GM21515 (cell line): ENCODE measurements at regions not wholly inside any gene's neighbourhood (a gene's known extent, or its start where the extent isn't known, plus 50 kb on each side); places are given as distances from the start of the nearest gene placed in this dataset.

ENCODE experiments used
- ATAC-seq: cut with Tn5 transposase; IDR thresholded peaks from one replicate; pipeline ENCODE4 v1.9.1; 2021; ENCODE audit not compliant: unreplicated experiment

- ATAC-seq = no peak
Measured at GRCh38 chr18:4653418-4653817, 198.3 kb upstream of the DLGAP1 start.

- ATAC-seq = no peak
Measured at GRCh38 chr18:4641771-4642368, 186.8 kb upstream of the DLGAP1 start.

DNA sequence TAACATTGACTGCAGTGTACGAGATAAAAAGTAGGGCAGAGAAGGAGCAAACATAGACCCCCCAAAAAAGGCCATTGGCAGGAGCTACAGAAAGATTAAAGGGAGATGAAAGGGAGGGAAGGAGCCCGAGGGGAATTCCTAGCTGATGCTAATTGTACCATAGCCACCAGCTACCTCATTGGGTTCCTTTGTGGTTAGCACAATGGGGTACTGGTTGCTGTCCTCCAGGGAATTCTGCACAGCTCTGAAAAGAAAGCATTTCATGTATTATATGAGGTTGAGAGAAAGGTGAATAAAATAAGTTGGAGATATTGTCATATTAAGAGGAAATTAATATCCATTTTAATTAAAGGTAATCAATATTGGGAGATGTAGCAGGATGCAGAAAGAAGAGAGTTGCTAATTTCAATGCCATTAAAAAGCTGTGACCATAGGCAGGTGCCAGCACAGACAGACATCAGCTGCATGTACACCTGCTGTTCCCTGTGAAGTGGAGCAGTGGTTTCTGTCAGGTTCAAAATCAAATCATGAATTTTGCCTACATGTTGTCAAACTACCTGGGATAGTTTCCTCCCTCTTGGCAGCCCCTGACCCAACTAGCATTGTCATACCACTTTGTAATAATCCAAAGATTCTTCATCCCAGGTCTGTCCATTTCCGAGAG lies 185.4 kb upstream of the DLGAP1 start:
- no peak for ATAC-seq

- ATAC-seq = peak; percentile 84
Measured at GRCh38 chr18:4639628-4640310, 184.7 kb upstream of the DLGAP1 start.

DNA sequence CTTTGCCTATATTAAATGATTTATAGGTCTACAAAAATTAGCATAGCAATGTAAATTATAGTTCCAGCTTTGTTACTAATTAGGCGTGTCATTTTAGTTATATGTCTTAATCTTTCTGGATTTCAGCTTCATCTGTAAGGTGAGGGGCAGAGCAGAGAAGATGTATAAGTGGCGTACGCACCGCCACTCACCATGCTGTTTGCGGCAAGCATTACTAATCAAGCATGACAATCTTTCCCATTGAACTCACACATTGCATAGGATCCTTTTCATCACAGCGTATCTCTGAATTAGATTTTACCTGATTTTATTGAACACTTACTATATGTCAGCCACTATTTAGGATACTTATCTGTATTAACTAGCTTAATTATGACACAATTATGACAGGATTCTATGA lies 183.6 kb upstream of the DLGAP1 start:
- ATAC-seq = no peak

DNA sequence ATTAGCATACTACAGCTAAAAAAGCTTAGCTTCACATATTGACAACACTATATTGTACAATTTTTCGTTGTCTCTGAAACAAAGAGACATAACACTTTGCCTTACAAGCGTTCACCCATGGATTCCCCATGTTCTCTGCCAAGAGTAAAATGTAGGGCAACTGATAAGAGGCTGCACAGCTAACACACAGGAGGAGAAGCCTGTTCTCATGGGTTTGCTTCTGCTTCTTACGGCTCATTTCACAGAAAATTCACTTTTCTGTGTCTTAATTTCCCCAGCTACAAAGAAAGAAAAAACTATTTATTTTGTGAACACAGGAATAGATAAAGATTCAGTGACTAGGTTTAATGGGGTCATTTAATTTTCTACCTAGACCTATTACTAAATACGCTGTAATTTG lies 182.8 kb upstream of the DLGAP1 start:
- no peak for ATAC-seq

DNA sequence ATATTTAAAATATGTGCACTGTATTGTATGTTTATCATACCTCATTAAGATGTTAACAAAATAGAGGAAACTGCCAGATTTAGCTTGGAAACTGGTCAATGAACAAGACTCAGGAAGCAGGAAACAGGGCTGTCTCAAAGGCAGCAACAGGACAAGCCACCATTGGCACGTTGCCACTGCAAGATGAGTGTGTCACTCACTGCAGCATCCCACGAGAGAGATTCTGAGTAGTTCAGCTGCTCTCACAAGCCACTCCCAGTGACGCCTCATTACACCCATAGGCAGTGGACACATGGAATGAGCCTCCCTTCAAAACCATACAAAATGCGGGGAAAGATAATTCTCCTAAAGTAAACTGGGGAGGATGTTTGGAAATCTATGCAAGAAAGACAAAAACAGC lies 181.9 kb upstream of the DLGAP1 start:
- ATAC-seq = no peak

- no peak for ATAC-seq
Measured at GRCh38 chr18:4631239-4631638, 176.1 kb upstream of the DLGAP1 start.

DNA sequence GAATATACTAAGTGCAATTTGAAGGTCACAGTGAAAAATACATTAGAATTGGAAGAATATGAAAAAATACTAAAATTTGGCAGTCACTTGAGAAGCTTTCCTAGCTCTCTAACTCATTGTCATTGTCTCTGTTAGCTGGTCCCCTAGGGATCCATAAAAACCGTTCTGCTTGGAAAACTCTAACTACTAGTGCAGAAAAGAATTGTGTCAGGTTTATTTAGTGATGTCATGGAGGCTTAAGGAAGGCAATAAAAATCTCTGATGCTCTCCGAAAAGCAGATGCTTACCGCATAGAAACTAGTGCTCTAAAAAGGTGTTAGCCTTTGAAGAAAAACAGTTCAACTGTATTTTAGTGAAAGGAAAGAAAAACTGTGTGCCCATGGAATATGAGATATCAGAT lies 150.1 kb upstream of the DLGAP1 start:
- no peak for ATAC-seq

GRCh38 chr18:4603955-4604354 lies 148.8 kb upstream of the DLGAP1 start:
- ATAC-seq = no peak

GRCh38 chr18:4599312-4599711 lies 144.2 kb upstream of the DLGAP1 start:
- ATAC-seq = no peak

DNA sequence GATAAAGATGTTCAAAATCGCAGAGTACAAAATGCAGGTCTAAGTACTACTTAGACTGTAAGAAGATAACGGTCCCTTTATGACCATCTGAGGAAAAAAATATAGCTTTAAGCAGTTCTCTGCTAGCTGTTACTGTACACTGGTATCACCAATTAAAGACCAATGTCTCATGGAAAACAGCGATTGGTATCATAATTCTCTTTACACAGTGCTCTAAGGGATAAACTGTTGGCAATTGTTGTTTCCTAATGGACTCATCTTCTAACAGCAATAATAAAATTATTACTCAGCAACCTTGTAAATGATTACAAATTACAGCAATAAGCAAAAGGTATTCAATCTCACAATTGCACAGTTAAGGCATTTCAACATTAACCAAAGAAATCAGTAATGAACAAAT lies 142.2 kb upstream of the DLGAP1 start:
- no peak for ATAC-seq

DNA sequence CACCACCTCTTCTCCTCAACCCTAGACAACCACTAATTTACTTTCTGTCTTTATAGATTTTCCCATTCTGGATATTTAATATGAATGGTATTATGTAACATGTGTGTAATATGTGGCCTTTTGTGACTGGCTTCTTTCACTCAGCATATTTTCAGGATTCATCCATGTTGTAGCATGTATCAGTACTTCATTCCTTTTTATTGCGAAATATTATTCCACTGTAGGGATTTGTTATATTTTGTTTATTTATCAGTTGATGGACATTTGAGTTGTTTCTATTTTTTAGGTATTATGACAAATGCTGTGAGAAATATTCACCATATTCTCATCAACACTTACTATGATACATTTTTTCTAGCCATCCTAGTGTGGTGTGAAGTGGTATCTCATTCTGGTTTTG lies 138.8 kb upstream of the DLGAP1 start:
- ATAC-seq = no peak

DNA sequence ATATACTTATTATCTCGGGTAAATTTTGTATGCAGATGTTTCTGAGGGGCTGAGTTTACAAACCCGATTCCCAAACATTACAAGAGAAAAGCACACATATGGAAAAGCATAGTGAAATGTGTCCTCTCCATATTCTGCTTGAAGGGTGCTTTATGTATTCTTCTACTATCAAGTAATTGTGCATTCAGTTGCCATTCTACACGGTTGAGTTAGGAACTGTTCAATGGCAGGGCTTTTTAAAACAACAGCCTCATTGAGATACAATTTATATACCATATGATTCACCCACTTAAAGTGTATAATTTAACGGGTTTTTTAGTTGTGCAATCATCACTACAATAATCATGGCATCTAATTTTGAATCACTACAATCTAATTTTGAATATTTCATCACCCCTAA lies 138.4 kb upstream of the DLGAP1 start:
- ATAC-seq = no peak

DNA sequence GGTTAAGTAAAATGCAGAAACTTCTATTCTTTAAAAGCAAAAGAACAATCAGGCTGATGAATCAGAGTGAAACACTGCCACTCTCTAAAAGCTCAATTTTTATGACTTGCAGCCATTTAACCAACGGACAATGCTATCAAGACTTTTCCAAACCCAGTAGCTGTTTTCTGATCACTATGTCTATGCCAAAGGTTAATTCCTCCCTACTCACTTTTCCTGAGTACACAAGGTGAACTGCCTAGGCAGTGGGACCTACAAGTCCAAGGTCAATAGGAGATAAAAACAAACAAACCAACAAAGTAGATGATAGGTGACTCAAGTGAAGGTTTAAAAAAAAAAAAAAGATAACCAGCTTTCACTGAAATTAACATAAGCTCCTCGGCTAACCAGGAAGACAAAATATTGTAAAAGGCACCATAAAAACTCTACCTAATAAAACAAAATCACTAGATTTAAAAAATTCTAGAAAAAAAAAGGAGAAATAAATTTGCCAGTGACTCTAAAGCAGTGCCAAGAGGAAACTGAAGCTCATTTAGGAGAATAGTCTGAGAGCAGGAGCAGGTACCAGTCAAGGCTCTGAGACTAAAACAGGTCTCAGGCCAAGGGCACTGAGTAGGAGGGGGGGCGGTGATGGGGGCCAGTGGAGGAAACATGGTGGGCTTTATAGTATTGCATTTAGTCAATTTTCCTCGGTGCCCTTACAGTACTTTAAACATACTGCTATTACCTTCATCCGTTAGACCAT lies 134.1 kb upstream of the DLGAP1 start:
- no peak for ATAC-seq

- no peak for ATAC-seq
Measured at GRCh38 chr18:4587204-4587603, 132.1 kb upstream of the DLGAP1 start.

DNA sequence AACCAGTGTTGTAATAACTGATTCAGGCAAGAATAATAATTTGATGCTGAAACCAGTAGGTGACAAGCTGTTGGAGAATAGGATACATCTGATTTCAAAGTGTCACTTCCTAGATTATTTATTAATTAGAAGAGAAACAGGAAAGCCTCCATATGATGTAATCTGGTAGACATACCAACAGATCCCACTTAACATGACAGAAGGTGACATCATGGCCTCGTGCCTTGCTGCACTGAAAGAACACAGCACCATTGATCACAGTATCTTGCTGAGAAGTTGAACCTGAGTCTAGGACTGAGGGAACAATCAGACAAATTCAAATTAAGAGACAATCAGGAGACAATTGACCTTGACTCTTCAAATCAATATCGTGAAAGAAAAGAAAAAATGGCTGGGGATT lies 131.6 kb upstream of the DLGAP1 start:
- no peak for ATAC-seq

GRCh38 chr18:4582431-4583335 lies 127.6 kb upstream of the DLGAP1 start:
- no peak for ATAC-seq

GRCh38 chr18:4581966-4582365 lies 126.9 kb upstream of the DLGAP1 start:
- no peak for ATAC-seq

DNA sequence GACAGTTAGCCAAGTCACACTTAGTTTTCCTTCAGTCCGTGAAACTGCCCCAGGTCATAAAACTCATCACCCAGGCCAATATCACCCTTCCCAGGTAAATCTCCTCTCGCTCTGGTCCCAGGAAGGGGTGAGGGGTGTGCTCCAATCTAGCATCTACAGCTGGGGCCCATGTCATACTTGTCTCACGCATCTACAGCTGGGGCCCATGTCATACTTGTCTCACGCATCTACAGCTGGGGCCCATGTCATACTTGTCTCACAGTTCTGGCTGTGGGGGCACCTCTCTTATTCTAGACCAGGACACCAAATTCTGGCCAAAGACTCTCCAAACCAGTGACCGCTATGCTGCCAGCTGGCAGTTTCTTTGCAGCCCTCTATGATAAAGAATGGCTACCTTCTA lies 123.3 kb upstream of the DLGAP1 start:
- ATAC-seq = no peak

DNA sequence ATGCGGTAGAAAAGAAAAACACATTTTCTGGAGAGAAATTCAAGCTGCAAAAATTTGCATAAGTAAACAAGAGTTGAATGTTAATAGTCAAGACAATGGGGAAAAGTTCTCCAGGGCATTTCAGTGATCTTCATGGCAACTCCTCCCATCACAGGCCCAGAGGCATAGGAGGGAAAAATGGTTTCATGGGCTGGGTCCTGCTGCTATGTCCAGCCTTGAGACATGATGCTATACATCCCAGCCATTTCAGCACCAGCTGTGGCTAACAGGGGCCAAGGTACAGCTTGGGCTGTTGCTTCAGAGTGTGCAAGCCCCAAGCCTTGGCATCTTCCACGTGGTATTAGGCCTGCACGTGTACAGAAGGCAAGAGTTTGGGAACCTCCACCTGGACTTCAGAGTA lies 118.6 kb upstream of the DLGAP1 start:
- ATAC-seq = no peak
